Neural crest cell (in vitro differentiated cells): ENCODE measurements at regions not wholly inside any gene's neighbourhood (a gene's known extent, or its start where the extent isn't known, plus 50 kb on each side); places are given as distances from the start of the nearest gene placed in this dataset.

Experiments used
- DNase-seq: peaks from one replicate; pipeline ENCODE4 v3.0.0; 2021; ENCODE audit warnings: low read depth, mixed read lengths, low spot score
- H3K27ac Mint-ChIP-seq: one replicate; pipeline ENCODE4 v1.8.0; 2021; ENCODE audit warnings: mild to moderate bottlenecking, mixed read lengths; ENCODE audit not compliant: unreplicated experiment
- H3K27me3 Mint-ChIP-seq: 2 replicates; pipeline ENCODE4 v1.8.0; 2021; ENCODE audit warnings: low read depth, mild to moderate bottlenecking, mixed read lengths
- H3K36me3 Mint-ChIP-seq: 2 replicates; pipeline ENCODE4 v1.8.0; 2021; ENCODE audit warnings: low read depth, mild to moderate bottlenecking, mixed read lengths
- H3K4me1 Mint-ChIP-seq: 2 replicates; pipeline ENCODE4 v1.8.0; 2021; ENCODE audit warnings: mixed read lengths
- H3K4me3 Mint-ChIP-seq: one replicate; pipeline ENCODE4 v1.8.0; 2021; ENCODE audit warnings: mild to moderate bottlenecking, mixed read lengths
- H3K9me3 Mint-ChIP-seq: 2 replicates; pipeline ENCODE4 v1.8.0; 2021; ENCODE audit warnings: mixed read lengths
- CTCF ChIP-seq: fragments of 200-600 bp; sonication (generic); conservative IDR thresholded peaks from 2 replicates; pipeline ENCODE4 v1.5.0; 2021; ENCODE audit warnings: antibody characterized with exemption, mild to moderate bottlenecking

GRCh38 chr12:69056743-69057515, 124.0 kb upstream of the CPM start:
- Mint-ChIP-seq H3K4me1 (peaks cover 10% of the 10 kb centered on the region), H3K27me3 (no peaks in the 10 kb centered on the region), H3K9me3 (no peaks in the 10 kb centered on the region), H3K4me3 (no peak overlapping the region), H3K27ac (no peak overlapping the region), H3K36me3 (no peaks in the 10 kb centered on the region)
- no peak for DNase-seq
- no peak for TF ChIP-seq CTCF

- Mint-ChIP-seq H3K9me3 (no peaks in the 10 kb centered on the region), H3K36me3 (no peaks in the 10 kb centered on the region), H3K27me3 (no peaks in the 10 kb centered on the region), H3K4me3 (no peak overlapping the region), H3K4me1 (peaks cover 14% of the 10 kb centered on the region), H3K27ac (no peak overlapping the region)
- DNase-seq, result no peak
- no peak for TF ChIP-seq CTCF
Measured at GRCh38 chr12:69057742-69058141, 124.8 kb upstream of the CPM start.

GRCh38 chr12:69059465-69060457, 126.8 kb upstream of the CPM start:
- Mint-ChIP-seq H3K36me3 (no peaks in the 10 kb centered on the region), H3K27me3 (no peaks in the 10 kb centered on the region), H3K4me1 (peaks cover 10% of the 10 kb centered on the region), H3K4me3 (no peak overlapping the region), H3K9me3 (no peaks in the 10 kb centered on the region), H3K27ac (no peak overlapping the region)
- no peak for TF ChIP-seq CTCF
- no peak for DNase-seq

GRCh38 chr12:69061574-69061973, 128.6 kb upstream of the CPM start:
- Mint-ChIP-seq H3K27ac (no peak overlapping the region), H3K4me1 (peaks cover 12% of the 10 kb centered on the region), H3K4me3 (no peak overlapping the region), H3K36me3 (no peaks in the 10 kb centered on the region), H3K27me3 (no peaks in the 10 kb centered on the region), H3K9me3 (no peaks in the 10 kb centered on the region)
- no peak for DNase-seq
- TF ChIP-seq CTCF, result no peak

- Mint-ChIP-seq H3K27me3 (no peaks in the 10 kb centered on the region), H3K4me3 (no peak overlapping the region), H3K27ac (no peak overlapping the region), H3K9me3 (no peaks in the 10 kb centered on the region), H3K36me3 (no peaks in the 10 kb centered on the region), H3K4me1 (peaks cover 19% of the 10 kb centered on the region)
- DNase-seq, result no peak
- no peak for TF ChIP-seq CTCF
Measured at GRCh38 chr12:69062621-69063237, 129.8 kb upstream of the CPM start.
